ENCODE measurements at regions not wholly inside any gene's neighbourhood (a gene's known extent, or its start where the extent isn't known, plus 50 kb on each side); places are given as distances from the start of the nearest gene placed in this dataset.

DNA sequence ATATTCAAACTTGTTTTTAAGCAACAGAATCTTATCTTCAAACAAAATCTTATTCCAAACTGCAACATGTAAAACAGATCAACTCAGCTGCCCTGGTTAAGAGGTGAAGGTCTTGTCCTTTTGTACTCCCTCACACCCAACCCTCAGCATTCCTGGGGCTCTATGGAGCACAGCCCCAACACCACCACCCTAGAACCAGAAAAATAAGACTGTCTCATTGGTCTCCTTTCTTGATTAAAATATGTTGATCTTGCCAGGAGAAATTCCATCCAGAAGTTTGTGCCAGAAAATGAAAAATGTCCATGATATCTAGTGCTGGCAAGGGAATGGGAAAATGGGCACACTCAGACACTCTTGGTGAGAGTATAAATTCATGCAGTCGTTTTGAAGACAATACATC, 62.1 kb upstream of the TMEM17 start:
- ChIA-PET CTCF (no interaction called here), POLR2A (no interaction called here)
- no CpG with 5 or more reads among the region's 1 CpG for WGBS (ENCODE audit: insufficient coverage)
- H3K27ac Mint-ChIP-seq, result no peak overlapping the region
- peaks cover 28 to 31% of the 10 kb centered on the region in 2 donors for H3K27me3 Mint-ChIP-seq
- no peaks in the 10 kb centered on the region for H3K9me3 Mint-ChIP-seq
- H3K4me1 Mint-ChIP-seq, result peaks cover 0 to 3% (median 2%) of the 10 kb centered on the region in 3 donors
- H3K36me3 ChIP-seq (ENCODE audit: control insufficient read depth in 2 of 2, extremely low read depth in 1 of 2, insufficient read depth in 1 of 2, low read length in 1 of 2), result no peaks in the 10 kb centered on the region
- DNase-seq (no peak), ATAC-seq (replicated peaks in 1 of 4) (no peak)
- no peak overlapping the region for H3K4me3 Mint-ChIP-seq
- H3K4me3 ChIP-seq (ENCODE audit: control insufficient read depth in 1 of 2, extremely low read depth in 1 of 2, low read length in 1 of 2), result no peak overlapping the region
- peaks cover 0 to 13% of the 10 kb centered on the region in 2 experiments for H3K27me3 ChIP-seq (replicated peaks in 1 of 2; ENCODE audit: control insufficient read depth in 2 of 2, extremely low read depth in 1 of 2, insufficient read depth in 2 of 2, low read length in 1 of 2)
- no peaks in the 10 kb centered on the region for H3K4me1 ChIP-seq (ENCODE audit: control insufficient read depth in 1 of 2, extremely low read depth in 1 of 2, insufficient read depth in 2 of 2, low read length in 2 of 2)
- no peaks in the 10 kb centered on the region for H3K36me3 Mint-ChIP-seq
- no peaks in the 10 kb centered on the region for H3K9me3 ChIP-seq
- no peak overlapping the region for H3K27ac ChIP-seq (ENCODE audit: low read length)

DNA sequence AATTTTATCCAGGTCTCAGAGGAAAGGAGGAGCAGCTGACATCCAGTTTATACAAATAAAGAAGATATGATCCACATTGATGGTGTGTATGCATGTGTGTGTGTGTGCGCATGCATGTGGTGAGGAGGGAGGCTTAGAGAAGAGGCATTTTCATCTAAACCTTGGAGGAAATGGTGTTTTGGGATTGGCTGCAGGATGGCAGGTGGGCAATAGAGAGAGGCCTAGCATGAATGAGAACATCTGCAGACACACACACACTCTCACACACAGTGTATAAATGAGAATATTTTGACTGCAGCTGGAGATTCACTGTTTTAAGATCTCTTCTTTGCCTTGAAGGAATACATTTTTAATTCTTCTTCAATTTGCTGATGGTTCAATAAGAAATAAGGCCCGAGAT, 61.7 kb upstream of the TMEM17 start:
- H3K36me3 Mint-ChIP-seq, result no peaks in the 10 kb centered on the region

DNA sequence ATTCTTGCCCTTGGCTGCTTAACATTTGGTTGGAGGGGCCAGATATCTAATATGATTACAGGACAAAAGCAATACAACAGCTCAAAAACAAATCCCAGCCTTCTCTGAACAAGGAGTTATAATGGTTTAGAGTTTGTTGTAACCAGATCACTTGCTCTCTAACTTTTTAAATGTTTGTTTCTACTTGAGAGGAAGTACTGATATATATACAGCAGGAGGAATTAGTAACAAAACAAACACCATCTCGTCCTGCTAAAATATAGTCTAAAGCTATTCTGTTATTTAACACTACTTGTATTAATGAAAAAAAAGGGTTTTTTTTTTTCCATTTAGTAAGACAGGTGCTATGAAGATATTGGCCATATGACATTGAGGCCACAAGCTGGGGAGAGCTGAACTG, 60.9 kb upstream of the TMEM17 start:
- Mint-ChIP-seq H3K4me3 (no peak overlapping the region), H3K27me3 (peaks cover 24 to 30% of the 10 kb centered on the region in 2 donors), H3K36me3 (no peaks in the 10 kb centered on the region), H3K4me1 (peaks cover 0 to 3% (median 2%) of the 10 kb centered on the region in 3 donors), H3K9me3 (no peaks in the 10 kb centered on the region), H3K27ac (no peak overlapping the region)
- no CpG with 5 or more reads among the region's 1 CpG for WGBS (ENCODE audit: insufficient coverage)
- H3K27ac ChIP-seq (ENCODE audit: low read length), result no peak overlapping the region
- ChIA-PET POLR2A (no interaction called here), CTCF (no interaction called here)
- DNase-seq, result no peak
- no peaks in the 10 kb centered on the region for H3K4me1 ChIP-seq (ENCODE audit: control insufficient read depth in 1 of 2, extremely low read depth in 1 of 2, insufficient read depth in 2 of 2, low read length in 2 of 2)
- ATAC-seq (replicated peaks in 1 of 4), result no peak
- no peak overlapping the region for H3K4me3 ChIP-seq (ENCODE audit: control insufficient read depth in 1 of 2, extremely low read depth in 1 of 2, low read length in 1 of 2)
- H3K9me3 ChIP-seq, result no peaks in the 10 kb centered on the region
- H3K36me3 ChIP-seq (ENCODE audit: control insufficient read depth in 2 of 2, extremely low read depth in 1 of 2, insufficient read depth in 1 of 2, low read length in 1 of 2), result no peaks in the 10 kb centered on the region
- H3K27me3 ChIP-seq (replicated peaks in 1 of 2; ENCODE audit: control insufficient read depth in 2 of 2, extremely low read depth in 1 of 2, insufficient read depth in 2 of 2, low read length in 1 of 2), result peaks cover 0 to 13% of the 10 kb centered on the region in 2 experiments

More for the DNA sequence above, 61.7 kb upstream of the TMEM17 start:
- H3K27me3 ChIP-seq (replicated peaks in 1 of 2; ENCODE audit: control insufficient read depth in 2 of 2, extremely low read depth in 1 of 2, insufficient read depth in 2 of 2, low read length in 1 of 2), result peaks cover 0 to 13% of the 10 kb centered on the region in 2 experiments
- Mint-ChIP-seq H3K27me3 (peaks cover 24 to 29% of the 10 kb centered on the region in 2 donors), H3K4me1 (peaks cover 0 to 3% (median 2%) of the 10 kb centered on the region in 3 donors), H3K9me3 (no peaks in the 10 kb centered on the region), H3K4me3 (no peak overlapping the region), H3K27ac (no peak overlapping the region)
- no peak overlapping the region for H3K27ac ChIP-seq (ENCODE audit: low read length)
- H3K4me3 ChIP-seq (ENCODE audit: control insufficient read depth in 1 of 2, extremely low read depth in 1 of 2, low read length in 1 of 2), result no peak overlapping the region
- H3K36me3 ChIP-seq (ENCODE audit: control insufficient read depth in 2 of 2, extremely low read depth in 1 of 2, insufficient read depth in 1 of 2, low read length in 1 of 2), result no peaks in the 10 kb centered on the region
- DNase-seq, result no peak
- CTCF ChIA-PET, result no interaction called here
- no peak for ATAC-seq (replicated peaks in 1 of 4)
- POLR2A ChIA-PET, result no interaction called here
- no peaks in the 10 kb centered on the region for H3K4me1 ChIP-seq (ENCODE audit: control insufficient read depth in 1 of 2, extremely low read depth in 1 of 2, insufficient read depth in 2 of 2, low read length in 2 of 2)
- H3K9me3 ChIP-seq, result no peaks in the 10 kb centered on the region
- WGBS (ENCODE audit: insufficient coverage), result no CpG with 5 or more reads among the region's 2 CpGs

DNA sequence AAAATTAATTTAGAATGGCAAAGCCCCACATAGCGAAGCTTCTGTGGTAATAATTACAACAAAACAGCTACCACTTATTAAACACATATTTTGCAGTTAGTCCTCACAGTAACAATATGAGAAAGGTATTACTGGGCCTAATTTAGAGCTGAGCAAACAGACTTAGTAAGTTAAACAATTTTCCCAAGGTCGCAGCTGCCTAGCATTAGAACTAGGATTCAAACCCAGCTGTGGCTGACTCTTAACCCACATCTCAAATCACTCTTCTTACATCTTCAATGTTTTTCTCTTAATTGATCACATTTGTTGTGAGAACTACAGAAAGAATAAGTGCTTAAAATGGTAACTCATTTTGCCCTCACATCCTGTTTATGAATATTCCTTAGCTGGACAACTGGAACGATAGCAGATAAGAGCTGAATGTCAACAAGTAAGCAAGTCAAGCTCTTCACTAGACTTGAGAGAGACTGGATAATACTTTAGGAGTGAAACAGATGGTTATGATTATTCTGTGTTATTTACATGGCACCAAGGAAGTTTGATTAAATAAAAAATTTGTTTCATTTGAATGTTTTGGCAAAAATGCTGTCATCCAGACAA, 59.4 kb upstream of the TMEM17 start:
- Mint-ChIP-seq H3K27me3 (peaks cover 19 to 20% of the 10 kb centered on the region in 2 donors), H3K9me3 (no peaks in the 10 kb centered on the region), H3K4me1 (no peaks in the 10 kb centered on the region), H3K36me3 (no peaks in the 10 kb centered on the region), H3K27ac (no peak overlapping the region), H3K4me3 (no peak overlapping the region)
- Histone ChIP-seq H3K4me1 (ENCODE audit: control insufficient read depth in 1 of 2, extremely low read depth in 1 of 2, insufficient read depth in 2 of 2, low read length in 2 of 2) (no peaks in the 10 kb centered on the region), H3K27me3 (replicated peaks in 1 of 2; ENCODE audit: control insufficient read depth in 2 of 2, extremely low read depth in 1 of 2, insufficient read depth in 2 of 2, low read length in 1 of 2) (peaks cover 0 to 2% of the 10 kb centered on the region in 2 experiments), H3K36me3 (ENCODE audit: control insufficient read depth in 2 of 2, extremely low read depth in 1 of 2, insufficient read depth in 1 of 2, low read length in 1 of 2) (no peaks in the 10 kb centered on the region), H3K4me3 (ENCODE audit: control insufficient read depth in 1 of 2, extremely low read depth in 1 of 2, low read length in 1 of 2) (no peak overlapping the region), H3K27ac (ENCODE audit: low read length) (no peak overlapping the region), H3K9me3 (no peaks in the 10 kb centered on the region)
- no peak for ATAC-seq (replicated peaks in 1 of 4)
- POLR2A ChIA-PET, result no interaction called here
- no CpG with 5 or more reads among the region's 3 CpGs for WGBS (ENCODE audit: insufficient coverage)
- CTCF ChIA-PET, result no interaction called here
- DNase-seq, result no peak

DNA sequence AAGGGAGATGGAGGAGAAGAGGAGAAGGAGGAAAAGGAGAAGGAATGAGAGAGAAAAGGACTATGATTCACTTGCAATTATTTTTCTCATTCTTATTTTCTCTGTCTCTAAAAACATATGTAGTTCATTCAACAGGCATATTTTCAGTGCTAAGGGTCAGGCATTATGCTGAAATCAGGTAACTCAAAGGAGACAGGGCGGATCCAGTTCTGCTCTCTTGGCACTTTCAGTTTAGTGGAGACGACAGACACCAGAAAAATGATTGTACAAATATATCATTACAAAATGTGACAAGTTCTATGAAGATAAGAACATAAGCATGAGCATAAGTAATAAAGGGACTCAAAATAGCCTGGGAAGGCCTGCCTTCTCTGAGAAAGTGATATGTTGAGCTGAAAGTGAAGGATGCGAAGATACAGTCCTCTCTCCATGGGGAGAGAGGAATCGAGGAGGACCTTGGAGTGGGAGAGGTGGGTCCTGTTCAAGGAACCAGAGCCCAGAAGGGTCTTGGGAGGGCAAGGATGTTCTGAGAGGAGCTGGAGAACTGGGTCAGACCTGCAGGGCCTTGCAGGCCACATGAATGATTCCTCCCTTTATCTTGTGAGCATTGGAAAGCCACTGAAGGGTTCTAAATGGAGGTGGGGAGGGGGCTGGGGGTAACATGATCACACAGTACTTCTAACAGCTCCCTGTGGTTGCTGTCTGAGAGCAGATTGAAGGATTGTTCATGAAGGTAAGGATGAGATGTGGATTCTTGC, 58.6 kb upstream of the TMEM17 start:
- ChIA-PET POLR2A (no interaction called here), CTCF (no interaction called here)
- Mint-ChIP-seq H3K4me3 (no peak overlapping the region), H3K4me1 (no peaks in the 10 kb centered on the region), H3K36me3 (no peaks in the 10 kb centered on the region), H3K27ac (no peak overlapping the region), H3K27me3 (peaks cover 17% of the 10 kb centered on the region in 2 donors), H3K9me3 (no peaks in the 10 kb centered on the region)
- H3K9me3 ChIP-seq, result no peaks in the 10 kb centered on the region
- no peaks in the 10 kb centered on the region for H3K27me3 ChIP-seq (replicated peaks in 1 of 2; ENCODE audit: control insufficient read depth in 2 of 2, extremely low read depth in 1 of 2, insufficient read depth in 2 of 2, low read length in 1 of 2)
- DNase-seq (no peak), ATAC-seq (replicated peaks in 1 of 4) (no peak)
- H3K27ac ChIP-seq (ENCODE audit: low read length), result no peak overlapping the region
- no peak overlapping the region for H3K4me3 ChIP-seq (ENCODE audit: control insufficient read depth in 1 of 2, extremely low read depth in 1 of 2, low read length in 1 of 2)
- no peaks in the 10 kb centered on the region for H3K36me3 ChIP-seq (ENCODE audit: control insufficient read depth in 2 of 2, extremely low read depth in 1 of 2, insufficient read depth in 1 of 2, low read length in 1 of 2)
- no peaks in the 10 kb centered on the region for H3K4me1 ChIP-seq (ENCODE audit: control insufficient read depth in 1 of 2, extremely low read depth in 1 of 2, insufficient read depth in 2 of 2, low read length in 2 of 2)
- WGBS (ENCODE audit: insufficient coverage), result 93% methylated on average over 2 of the region's 4 CpGs

DNA sequence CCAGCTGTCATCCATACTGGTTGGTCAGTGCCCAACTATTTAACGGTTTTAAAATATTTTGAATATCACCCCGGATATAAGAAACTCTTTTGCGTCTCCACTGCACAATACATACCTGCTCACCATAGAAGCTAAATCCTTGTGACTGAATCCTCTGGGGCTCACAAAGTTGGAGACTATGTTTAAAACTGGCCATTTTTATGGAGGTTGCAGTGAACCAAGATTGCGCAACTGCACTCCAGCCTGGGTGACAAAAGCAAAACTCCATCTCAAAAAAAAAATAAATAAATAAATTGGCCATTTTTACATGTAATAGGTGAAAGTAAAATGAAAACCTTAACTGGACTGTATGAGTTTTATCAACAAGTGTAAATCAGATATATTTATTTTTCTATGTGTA, 55.6 kb upstream of the TMEM17 start:
- H3K9me3 ChIP-seq, result no peaks in the 10 kb centered on the region
- no peak overlapping the region for H3K4me3 ChIP-seq (ENCODE audit: control insufficient read depth in 1 of 2, extremely low read depth in 1 of 2, low read length in 1 of 2)
- Mint-ChIP-seq H3K4me3 (no peak overlapping the region), H3K4me1 (no peaks in the 10 kb centered on the region), H3K9me3 (peaks cover 4 to 7% (median 6%) of the 10 kb centered on the region in 3 donors), H3K36me3 (no peaks in the 10 kb centered on the region), H3K27me3 (peaks cover 11 to 15% of the 10 kb centered on the region in 2 donors), H3K27ac (no peak overlapping the region)
- ATAC-seq (replicated peaks in 1 of 4) (no peak), DNase-seq (no peak)
- ChIA-PET CTCF (no interaction called here), POLR2A (no interaction called here)
- 80% methylated on average over 1 of the region's 4 CpGs for WGBS (ENCODE audit: insufficient coverage)
- no peak overlapping the region for H3K27ac ChIP-seq (ENCODE audit: low read length)
- H3K4me1 ChIP-seq (ENCODE audit: control insufficient read depth in 1 of 2, extremely low read depth in 1 of 2, insufficient read depth in 2 of 2, low read length in 2 of 2), result no peaks in the 10 kb centered on the region
- H3K36me3 ChIP-seq (ENCODE audit: control insufficient read depth in 2 of 2, extremely low read depth in 1 of 2, insufficient read depth in 1 of 2, low read length in 1 of 2), result no peaks in the 10 kb centered on the region
- H3K27me3 ChIP-seq (replicated peaks in 1 of 2; ENCODE audit: control insufficient read depth in 2 of 2, extremely low read depth in 1 of 2, insufficient read depth in 2 of 2, low read length in 1 of 2), result no peaks in the 10 kb centered on the region

Data from T-cell (primary cell).